Stomach smooth muscle (tissue), 2 donors: ENCODE measurements at regions not wholly inside any gene's neighbourhood (a gene's known extent, or its start where the extent isn't known, plus 50 kb on each side); places are given as distances from the start of the nearest gene placed in this dataset.

Experiments used
- H3K27ac ChIP-seq: one replicate; pipeline ENCODE4 v1.7.0; 2013; ENCODE audit warnings: mild to moderate bottlenecking, low read length, inconsistent platforms
- H3K27me3 ChIP-seq, 2 donors: one replicate each; pipeline ENCODE4 v1.7.0; 2013; ENCODE audit warnings: low read length in 2 of 2; ENCODE audit not compliant: insufficient read depth in 2 of 2, control insufficient read depth in 1 of 2
- H3K36me3 ChIP-seq, 2 donors: one replicate each; pipeline ENCODE4 v1.7.0; 2013; ENCODE audit warnings: low read length in 2 of 2; ENCODE audit not compliant: control insufficient read depth in 2 of 2, insufficient read depth in 2 of 2
- H3K4me1 ChIP-seq: one replicate; pipeline ENCODE4 v1.7.0; 2013; ENCODE audit warnings: low read length; ENCODE audit not compliant: control insufficient read depth, insufficient read depth
- H3K4me3 ChIP-seq, 2 donors: one replicate each; pipeline ENCODE4 v1.7.0; 2013; ENCODE audit warnings: low read length in 2 of 2
- H3K9ac ChIP-seq, 2 donors: one replicate each; pipeline ENCODE4 v1.7.0; 2013; ENCODE audit warnings: low read length in 2 of 2, mild to moderate bottlenecking in 1 of 2
- H3K9me3 ChIP-seq, 2 donors: one replicate each; pipeline ENCODE4 v1.7.0; 2013; ENCODE audit warnings: low read length in 2 of 2; ENCODE audit not compliant: control insufficient read depth in 2 of 2
- donor health status: healthy.
- donor health status: Pancreatic carcinoma.

DNA sequence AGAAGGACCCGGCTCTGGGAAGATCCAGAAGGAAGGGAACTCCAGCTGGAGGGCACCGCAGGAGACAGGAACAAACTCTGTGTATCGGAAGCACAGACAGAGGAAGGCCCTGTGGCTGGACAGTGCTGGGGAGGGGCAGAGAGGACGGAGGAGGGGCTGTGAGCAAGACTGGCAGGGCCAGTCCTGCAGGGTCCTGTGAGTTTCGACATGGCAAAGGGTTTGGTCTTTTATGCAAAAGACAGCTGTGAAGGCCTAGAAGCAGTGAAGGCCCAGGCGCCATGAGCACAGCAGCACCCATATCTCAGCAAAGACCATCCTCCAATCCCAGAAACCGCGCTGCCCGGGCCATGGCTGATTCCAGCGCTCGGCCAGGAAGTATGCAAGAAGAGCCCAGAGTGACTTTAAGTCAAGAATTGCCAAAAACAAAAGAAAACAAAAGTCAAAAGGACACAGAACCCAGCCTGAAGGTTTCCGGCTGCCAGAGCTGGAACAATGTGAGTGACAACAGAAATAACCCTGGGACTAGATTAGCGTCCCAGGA lies 126.5 kb downstream of the NCOR2 start:
- Histone ChIP-seq H3K9ac (no peak overlapping the region), H3K9me3 (no peaks in the 10 kb centered on the region), H3K36me3 (peaks cover 16 to 27% of the 10 kb centered on the region in 2 donors), H3K27me3 (no peaks in the 10 kb centered on the region), H3K4me1 (peaks cover 26% of the 10 kb centered on the region), H3K27ac (no peak overlapping the region), H3K4me3 (no peak overlapping the region)

DNA sequence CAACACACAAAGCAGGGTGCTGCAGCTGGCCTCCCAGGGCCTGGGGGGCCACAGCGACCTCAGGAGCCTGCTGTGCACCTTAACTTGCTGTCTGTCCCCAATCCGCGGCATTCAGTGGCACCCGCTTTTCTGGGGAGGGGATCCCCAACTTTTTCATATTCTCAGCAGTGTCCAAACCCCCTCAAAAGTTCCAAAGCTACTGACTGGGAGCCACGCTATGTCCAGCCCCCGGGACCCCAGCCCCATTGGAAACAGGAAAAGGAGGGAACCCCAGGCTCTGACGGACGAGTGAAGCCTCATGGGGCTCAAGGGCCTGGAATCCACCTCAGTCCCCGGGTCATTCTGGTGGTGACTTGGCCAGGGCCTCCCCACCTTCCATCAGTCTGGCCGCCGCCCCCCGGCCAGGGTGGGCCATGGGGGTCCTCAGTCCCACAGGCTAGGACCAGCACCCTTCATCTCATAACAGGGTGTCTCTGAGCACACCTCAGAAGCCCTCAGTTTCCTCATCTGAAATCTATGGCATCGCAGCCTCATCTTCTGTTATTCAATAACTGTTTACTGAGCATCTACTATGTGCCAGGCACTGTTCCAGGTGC lies 127.3 kb downstream of the NCOR2 start:
- H3K36me3 ChIP-seq, result peaks cover 10 to 27% of the 10 kb centered on the region in 2 donors
- H3K27ac ChIP-seq, result no peak overlapping the region
- H3K4me1 ChIP-seq, result peaks cover 28% of the 10 kb centered on the region
- H3K27me3 ChIP-seq, result no peaks in the 10 kb centered on the region
- H3K9ac ChIP-seq, result no peak overlapping the region
- no peak overlapping the region for H3K4me3 ChIP-seq
- no peaks in the 10 kb centered on the region for H3K9me3 ChIP-seq

DNA sequence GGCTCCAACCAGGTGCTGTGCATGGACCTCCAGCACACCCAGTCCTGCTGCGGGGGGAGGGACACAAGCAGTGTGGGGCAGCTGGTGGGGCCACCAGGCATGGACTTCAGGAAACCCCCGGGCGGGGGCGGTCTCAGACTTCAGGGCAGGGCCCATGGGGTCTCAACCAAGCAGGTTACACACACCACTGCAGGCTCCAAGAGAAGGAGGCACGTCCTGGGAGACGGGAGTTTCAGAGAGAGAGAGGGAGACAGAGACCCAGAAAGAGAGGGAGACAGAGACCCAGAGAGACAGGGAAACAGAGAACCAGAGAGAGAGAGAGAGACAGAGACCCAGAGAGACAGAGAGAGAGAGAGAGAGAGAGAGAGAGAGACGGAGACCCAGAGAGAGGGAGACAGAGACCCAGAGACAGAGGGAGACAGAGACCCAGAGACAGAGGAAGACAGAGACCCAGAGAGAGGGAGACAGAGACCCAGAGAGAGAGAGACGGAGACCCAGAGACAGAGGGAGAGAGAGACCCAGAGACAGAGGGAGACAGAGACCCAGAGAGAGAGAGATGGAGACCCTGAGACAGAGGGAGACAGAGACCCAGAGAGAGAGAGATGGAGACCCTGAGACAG lies 128.9 kb downstream of the NCOR2 start:
- H3K4me1 ChIP-seq, result peaks cover 14% of the 10 kb centered on the region
- H3K9ac ChIP-seq, result peak overlapping the region in 1 of 2 donors; percentile 72
- no peak overlapping the region for H3K4me3 ChIP-seq
- H3K27ac ChIP-seq, result peak overlapping the region; percentile 58
- H3K36me3 ChIP-seq, result peaks cover 10 to 26% of the 10 kb centered on the region in 2 donors
- no peaks in the 10 kb centered on the region for H3K9me3 ChIP-seq
- no peaks in the 10 kb centered on the region for H3K27me3 ChIP-seq

DNA sequence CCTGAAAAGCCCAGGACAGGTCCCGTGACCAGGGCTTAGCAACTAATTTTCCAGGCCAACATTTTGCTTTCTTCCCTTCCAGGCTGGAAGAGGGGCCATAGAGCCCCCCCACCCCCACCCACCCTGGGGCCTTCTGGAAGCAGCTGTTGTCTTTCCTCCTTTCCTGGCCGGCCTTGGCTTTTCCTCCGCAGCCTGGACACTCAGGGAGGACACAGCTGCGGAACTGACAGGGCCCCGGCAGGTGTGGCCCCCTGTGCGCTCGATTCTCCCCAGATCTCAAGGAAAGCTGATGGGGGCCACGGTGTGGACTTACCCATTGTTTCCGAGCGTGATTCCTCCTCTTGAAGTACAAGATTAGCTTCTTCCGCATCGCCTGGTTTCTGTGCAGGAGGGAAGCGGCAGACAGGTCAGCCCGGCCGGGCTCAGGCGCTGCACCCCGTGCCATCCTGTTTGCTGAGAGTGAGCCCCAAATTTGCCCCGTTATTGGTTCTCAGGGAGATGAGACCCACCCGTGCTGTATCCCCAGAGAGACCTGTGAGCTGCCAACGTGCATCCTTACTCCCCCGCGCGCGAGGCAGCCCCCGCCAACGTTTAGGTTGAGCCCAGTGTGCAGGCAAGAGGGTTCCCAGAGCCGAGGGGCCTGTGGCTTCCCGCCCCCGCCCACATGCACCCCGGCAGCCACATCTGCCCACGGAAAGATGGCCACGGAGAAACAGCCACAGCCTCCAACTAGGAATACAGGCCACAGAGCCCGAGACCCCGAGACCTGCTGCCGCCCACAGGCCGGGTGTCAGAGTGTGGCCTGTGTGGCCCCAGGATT lies 129.6 kb downstream of the NCOR2 start:
- H3K36me3 ChIP-seq, result peaks cover 10 to 27% of the 10 kb centered on the region in 2 donors
- H3K4me1 ChIP-seq, result peaks cover 14% of the 10 kb centered on the region

DNA sequence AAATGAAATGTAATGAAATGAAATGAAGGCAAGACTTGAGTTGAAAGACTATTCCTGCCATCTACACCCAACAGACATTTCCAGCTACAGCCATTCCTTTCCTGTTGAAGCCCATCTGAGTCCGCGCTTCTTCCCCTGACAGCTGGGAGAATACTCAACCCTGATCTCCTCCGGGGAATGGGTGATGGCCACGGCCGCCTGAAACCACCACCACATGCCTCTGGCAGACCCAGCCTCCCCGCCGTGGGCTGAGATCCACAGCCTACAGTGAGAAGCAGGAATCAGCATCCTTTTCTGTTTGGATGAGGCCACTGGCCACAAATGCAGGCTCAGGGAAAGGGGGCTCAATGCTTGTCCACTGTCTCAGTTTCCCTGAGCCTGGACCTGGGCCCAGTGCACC lies 130.3 kb downstream of the NCOR2 start:
- no peak overlapping the region for H3K4me3 ChIP-seq
- no peak overlapping the region for H3K9ac ChIP-seq
- no peak overlapping the region for H3K27ac ChIP-seq
- H3K4me1 ChIP-seq, result peaks cover 14% of the 10 kb centered on the region
- peaks cover 7 to 21% of the 10 kb centered on the region in 2 donors for H3K36me3 ChIP-seq
- H3K9me3 ChIP-seq, result no peaks in the 10 kb centered on the region
- H3K27me3 ChIP-seq, result no peaks in the 10 kb centered on the region

More for the DNA sequence above, 129.6 kb downstream of the NCOR2 start:
- H3K9me3 ChIP-seq, result no peaks in the 10 kb centered on the region
- H3K9ac ChIP-seq, result no peak overlapping the region
- no peak overlapping the region for H3K27ac ChIP-seq
- no peaks in the 10 kb centered on the region for H3K27me3 ChIP-seq
- H3K4me3 ChIP-seq, result no peak overlapping the region

DNA sequence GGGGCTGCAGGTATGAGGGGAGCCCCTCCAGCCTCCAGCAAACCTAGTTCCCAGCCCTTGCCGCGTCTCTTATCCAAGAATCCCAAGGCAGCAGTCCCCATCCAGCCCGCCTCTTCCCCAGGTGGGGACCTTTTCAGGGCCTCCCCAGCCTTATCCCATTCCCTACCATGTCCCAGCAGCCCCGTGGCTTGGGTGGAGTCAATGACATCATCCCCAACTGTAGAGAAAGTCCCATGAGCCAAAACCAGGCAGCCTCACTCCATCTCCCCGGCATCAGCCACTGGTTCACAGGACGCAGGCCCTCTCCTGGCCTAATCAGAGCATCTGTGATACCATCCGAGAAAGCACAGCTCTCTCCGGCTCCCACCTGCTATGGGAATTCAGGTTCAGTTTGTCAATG lies 131.0 kb downstream of the NCOR2 start:
- no peak overlapping the region for H3K4me3 ChIP-seq
- no peak overlapping the region for H3K9ac ChIP-seq
- peaks cover 12% of the 10 kb centered on the region for H3K4me1 ChIP-seq
- no peaks in the 10 kb centered on the region for H3K9me3 ChIP-seq
- H3K36me3 ChIP-seq, result peaks cover 6 to 17% of the 10 kb centered on the region in 2 donors
- H3K27ac ChIP-seq, result no peak overlapping the region
- no peaks in the 10 kb centered on the region for H3K27me3 ChIP-seq

DNA sequence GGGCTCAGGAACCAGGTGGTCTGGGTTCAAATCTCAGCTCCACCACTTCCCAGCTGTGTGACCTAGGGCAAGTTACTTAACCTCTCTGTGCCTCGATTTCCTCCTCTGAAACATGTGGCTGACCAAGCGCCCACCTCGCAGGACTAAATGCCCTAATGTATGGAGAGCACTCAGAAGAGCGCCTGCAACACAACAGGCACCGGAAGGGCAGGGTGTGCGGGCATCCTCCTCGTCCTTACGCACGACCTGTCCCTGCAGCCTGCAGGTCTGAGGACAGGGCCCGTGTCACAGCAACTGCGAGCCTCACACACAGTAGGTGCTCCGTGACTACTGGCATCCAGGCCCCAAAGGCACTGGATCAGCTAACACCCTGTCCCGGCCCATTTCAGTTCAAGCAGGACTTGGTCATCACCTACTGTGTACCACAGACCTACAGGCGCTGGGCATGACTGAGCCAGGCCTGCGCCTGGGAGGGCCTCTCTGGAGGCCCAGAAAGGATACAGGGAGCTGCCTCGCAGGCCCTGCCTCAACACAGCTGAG lies 131.5 kb downstream of the NCOR2 start:
- no peak overlapping the region for H3K9ac ChIP-seq
- peaks cover 12% of the 10 kb centered on the region for H3K4me1 ChIP-seq
- H3K9me3 ChIP-seq, result no peaks in the 10 kb centered on the region
- peaks cover 4 to 18% of the 10 kb centered on the region in 2 donors for H3K36me3 ChIP-seq
- no peak overlapping the region for H3K27ac ChIP-seq
- no peaks in the 10 kb centered on the region for H3K27me3 ChIP-seq
- no peak overlapping the region for H3K4me3 ChIP-seq

DNA sequence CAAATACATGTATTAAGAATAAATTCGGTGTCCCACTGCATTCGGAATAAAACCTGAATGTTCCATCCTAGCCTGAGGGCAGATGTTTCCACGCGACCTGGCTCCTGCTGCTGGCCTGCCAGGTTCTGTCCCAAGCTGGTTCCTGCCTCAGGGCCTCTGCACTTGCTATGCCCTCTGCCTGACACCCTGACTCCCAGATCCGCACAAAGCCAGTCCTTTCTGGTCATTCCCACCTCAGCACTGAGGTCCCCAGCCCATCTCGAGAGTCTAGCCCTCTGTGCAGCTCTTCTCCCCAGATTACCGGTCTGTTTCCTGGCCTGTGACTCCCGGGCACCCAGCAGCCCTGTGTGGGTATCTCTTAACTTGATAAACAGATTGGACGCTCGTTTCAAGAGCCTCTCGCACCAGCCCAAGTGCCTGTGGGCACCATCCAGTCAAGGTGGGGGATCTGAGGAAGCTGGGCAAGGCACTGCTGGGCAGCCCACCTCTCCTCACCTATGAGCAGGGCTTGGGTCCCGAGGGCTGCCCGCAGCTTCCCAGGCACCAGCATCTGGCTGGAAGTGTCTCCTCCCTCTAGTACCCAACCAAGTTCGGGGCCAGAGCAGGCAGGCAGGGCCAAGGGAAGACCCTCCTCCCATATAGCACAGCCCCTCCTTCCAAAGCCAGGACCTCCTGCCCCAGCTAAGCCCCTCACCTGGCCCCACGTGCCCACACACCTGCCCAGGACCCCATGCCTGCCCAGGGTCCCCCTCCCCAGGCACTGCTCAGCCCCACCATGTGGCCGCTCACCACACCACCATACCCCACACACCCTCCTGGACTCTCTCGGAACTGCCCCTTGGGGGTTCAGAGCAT lies 132.2 kb downstream of the NCOR2 start:
- peaks cover 10 to 25% of the 10 kb centered on the region in 2 donors for H3K36me3 ChIP-seq
- H3K27me3 ChIP-seq, result no peaks in the 10 kb centered on the region
- H3K4me3 ChIP-seq, result no peak overlapping the region
- no peak overlapping the region for H3K9ac ChIP-seq
- H3K27ac ChIP-seq, result no peak overlapping the region
- peaks cover 12% of the 10 kb centered on the region for H3K4me1 ChIP-seq
- H3K9me3 ChIP-seq, result no peaks in the 10 kb centered on the region

DNA sequence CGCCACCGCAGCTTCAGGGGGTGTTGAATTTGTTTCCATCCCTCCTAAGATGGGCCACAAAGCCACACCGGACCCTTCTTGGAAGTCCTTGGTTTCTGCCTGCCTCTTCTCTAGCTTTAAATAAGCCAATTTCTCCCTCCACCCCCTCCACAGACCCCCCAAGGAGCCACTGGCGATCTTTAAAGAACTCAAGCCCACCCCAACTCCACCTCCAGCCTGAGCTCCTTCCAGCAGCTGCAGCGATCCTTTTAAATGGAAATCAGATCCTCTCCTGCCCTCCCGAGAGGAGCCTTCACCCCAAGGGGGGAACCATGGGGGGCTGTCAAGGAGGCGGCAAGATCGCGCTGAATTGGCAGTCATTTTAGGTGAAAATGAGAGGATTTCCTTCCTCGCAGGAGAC lies 133.1 kb downstream of the NCOR2 start:
- Histone ChIP-seq H3K4me1 (peaks cover 13% of the 10 kb centered on the region), H3K9me3 (no peaks in the 10 kb centered on the region), H3K36me3 (peaks cover 15 to 31% of the 10 kb centered on the region in 2 donors), H3K9ac (no peak overlapping the region), H3K27ac (no peak overlapping the region), H3K4me3 (no peak overlapping the region), H3K27me3 (no peaks in the 10 kb centered on the region)

DNA sequence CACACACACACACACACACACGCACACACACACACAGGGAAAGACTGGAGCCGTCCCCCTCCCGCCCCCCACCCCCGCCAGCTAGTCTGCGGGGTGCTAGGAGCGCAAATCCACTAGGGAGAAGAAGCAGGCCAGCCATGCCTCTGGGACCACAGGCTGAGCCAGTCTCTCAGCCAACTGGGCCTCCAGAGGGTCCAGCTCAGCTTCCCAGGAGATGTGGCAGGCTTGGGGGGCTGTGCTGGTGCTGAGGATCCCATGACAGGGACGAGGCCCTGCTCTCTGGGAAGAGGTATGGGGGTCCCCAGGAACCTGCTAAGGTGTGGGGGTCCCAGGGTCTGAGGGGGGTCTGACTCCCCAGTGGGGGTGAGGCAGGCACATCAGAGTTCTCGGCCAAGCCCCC lies 133.5 kb downstream of the NCOR2 start:
- peaks cover 14% of the 10 kb centered on the region for H3K4me1 ChIP-seq
- no peaks in the 10 kb centered on the region for H3K27me3 ChIP-seq
- peaks cover 15 to 32% of the 10 kb centered on the region in 2 donors for H3K36me3 ChIP-seq
- H3K9ac ChIP-seq, result no peak overlapping the region
- H3K4me3 ChIP-seq, result no peak overlapping the region
- no peak overlapping the region for H3K27ac ChIP-seq
- H3K9me3 ChIP-seq, result no peaks in the 10 kb centered on the region
